SK-N-SH treated with all-trans-retinoic acid at 6 μM for 48 hours (cell line): ENCODE measurements at regions not wholly inside any gene's neighbourhood (a gene's known extent, or its start where the extent isn't known, plus 50 kb on each side); places are given as distances from the start of the nearest gene placed in this dataset.

Experiments
- PATZ1 ChIP-seq: fragments of 250-450 bp; sonication (Bioruptor Pico); IDR thresholded peaks from 2 replicates; pipeline ENCODE4 v1.8.0; 2020; ENCODE audit warnings: mild to moderate bottlenecking, moderate library complexity, borderline replicate concordance
- SNAI2 ChIP-seq: fragments of 250-450 bp; sonication (Bioruptor Pico); IDR thresholded peaks from 2 replicates; pipeline ENCODE4 v1.5.0; 2020; ENCODE audit warnings: mild to moderate bottlenecking, moderate library complexity

DNA sequence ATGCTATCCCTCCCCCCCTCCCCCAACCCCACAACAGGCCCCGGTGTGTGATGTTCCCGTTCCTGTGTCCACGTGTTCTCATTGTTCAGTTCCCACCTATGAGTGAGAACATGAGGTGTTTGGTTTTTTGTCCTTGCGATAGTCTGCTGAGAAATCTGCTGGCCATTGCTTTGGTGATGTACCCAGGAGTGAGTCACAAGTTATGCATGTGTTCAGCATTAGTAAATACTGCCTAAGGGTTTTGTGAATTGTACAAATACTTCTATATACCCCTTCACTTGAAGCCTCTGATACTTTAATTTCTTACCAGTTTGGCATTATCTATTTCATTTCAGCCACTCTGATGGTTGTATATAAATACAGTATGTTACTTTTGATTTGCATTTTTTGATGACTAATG is 711.3 kb upstream of the GJE1 start:
- TF ChIP-seq SNAI2 (CRISPR knock-in tag) (no peak), PATZ1 (CRISPR knock-in tag) (no peak)
